ENCODE measurements at regions not wholly inside any gene's neighbourhood (a gene's known extent, or its start where the extent isn't known, plus 50 kb on each side); places are given as distances from the start of the nearest gene placed in this dataset.

DNA sequence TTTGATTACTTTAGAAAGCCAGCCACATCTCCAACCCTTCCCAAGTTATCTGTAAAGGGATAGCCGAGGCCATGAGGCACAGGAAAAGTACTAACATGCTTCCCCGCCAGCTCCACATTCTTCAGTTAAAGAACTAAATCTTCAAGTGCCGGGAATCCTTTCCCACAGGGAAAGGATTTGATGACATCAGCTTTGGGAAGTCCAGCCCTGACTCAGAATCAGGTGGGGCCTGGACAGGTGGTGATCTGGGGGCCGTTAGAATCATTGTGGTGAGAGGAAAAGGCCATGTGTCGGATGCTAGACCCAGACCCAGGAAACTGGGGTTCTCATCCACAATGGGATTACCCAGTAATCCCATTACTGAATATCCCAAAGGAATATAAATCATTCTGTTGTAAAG, 580.0 kb downstream of the QKI start:
- DNase-seq (ENCODE audit: low read depth in 2 of 2), result no peak

DNA sequence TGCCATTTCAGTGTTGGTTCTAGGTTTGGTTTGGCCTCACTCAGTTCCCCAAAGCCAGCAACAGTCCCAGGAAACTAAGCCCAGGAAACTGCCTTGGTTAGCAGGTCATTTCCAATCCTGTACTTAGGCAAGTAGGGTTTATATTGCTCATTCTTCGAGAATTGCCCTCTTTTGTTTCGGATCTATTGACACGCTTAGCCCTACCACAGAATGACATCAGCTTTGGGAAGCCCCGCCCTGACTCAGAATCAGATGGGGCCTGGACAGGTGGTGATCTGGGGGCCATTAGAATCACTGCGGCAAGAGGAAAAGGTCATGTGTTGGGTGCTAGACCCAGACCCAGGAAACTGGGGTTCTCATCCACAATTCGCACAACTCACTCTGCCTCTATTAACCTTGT, 578.2 kb downstream of the QKI start:
- no peak for DNase-seq (ENCODE audit: low read depth in 2 of 2)

DNA sequence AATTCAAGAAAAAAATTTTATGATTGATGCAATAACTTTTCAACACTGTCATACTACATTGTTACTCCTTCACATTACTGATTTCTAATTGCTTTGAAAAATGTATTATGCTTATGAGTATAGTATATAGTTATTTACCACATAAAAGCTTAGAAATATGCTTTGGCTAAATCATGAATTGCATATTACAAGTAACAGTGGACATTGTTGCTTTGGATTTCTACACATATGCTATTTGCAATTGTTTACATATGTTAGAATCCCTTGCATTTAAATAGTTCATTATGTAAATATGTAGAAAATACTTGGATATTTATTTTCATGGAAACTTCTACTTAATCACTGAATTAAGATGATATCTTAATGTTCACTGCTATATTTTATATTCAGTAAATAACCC, 577.5 kb downstream of the QKI start:
- DNase-seq (ENCODE audit: low read depth in 2 of 2), result no peak

DNA sequence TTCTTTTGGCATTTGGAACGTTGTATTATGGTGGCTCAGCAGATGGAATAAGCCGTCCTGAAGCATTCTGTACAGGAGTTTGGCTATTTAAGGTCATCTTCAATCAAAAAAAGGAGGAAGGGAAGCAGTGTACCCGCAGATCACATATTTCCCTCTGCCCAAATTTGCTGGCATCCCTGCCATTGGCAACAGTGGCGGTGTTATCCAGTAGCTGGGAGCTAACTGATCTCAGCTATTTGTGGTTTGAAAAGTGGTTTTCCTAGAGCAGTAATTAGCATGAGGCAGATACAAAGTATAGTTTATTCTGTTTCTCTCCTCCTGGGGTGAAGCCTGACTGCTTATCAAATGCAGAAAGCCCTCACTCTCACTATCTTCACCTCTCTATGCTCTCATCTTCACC, 576.8 kb downstream of the QKI start:
- no peak for DNase-seq (ENCODE audit: low read depth in 2 of 2)

DNA sequence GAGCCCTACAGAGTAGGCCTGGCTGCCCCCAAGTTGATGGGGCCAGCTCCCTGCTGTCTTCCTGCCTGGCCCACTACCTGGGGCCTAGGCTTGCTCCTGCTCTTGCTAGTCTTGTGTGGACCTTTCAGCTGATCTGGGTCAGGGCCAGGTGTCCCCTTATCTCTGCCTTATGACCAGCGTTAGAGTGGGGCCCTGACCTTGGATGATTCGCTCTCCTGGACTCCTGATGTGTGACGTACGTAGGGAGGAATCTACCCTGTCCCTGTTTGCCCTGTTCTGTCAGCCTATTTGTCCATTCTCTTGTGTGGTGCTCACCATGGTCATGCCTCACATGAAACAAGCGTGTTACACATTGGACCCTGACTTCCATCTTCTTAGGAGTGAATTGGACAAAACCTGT, 571.8 kb downstream of the QKI start:
- DNase-seq (ENCODE audit: low read depth in 2 of 2), result no peak

DNA sequence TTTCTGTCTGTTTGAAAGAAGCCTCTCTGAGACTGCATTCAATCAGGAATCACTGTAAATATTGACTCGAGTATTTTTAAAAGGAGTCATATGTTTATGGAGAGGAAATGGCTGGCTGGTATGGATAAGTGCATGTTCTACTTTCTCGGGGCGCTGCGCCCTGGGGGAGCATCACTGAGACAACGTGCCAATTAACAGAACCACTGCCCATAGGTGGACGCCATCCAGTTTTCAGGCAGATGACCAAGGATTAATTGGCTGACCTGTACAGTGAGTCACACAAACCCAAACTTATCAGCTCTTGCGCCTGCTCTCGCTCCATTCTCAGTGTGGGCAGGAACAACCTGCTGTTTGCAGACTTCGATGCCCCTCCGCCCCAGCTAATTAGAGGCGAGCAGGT, 571.2 kb downstream of the QKI start:
- no peak for DNase-seq (ENCODE audit: low read depth in 2 of 2)

DNA sequence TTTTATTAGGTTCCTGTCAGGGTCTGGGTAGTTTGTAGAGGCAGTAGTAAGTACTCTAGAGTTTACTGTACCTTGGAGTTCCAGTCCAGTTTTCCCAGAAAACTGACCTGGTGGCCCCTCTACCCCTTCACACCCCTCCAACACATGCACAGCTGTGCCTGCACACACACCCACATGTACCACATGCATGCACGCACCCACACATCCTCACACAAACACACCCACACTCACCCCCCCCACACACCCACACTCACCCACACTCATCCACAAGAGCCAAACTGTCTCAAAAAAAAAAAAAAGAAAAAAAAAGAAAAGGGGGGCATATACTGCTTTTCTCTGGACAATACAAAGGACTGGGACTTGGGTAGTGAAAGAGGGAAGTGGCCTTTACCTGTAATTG, 570.5 kb downstream of the QKI start:
- no peak for DNase-seq (ENCODE audit: low read depth in 2 of 2)

DNA sequence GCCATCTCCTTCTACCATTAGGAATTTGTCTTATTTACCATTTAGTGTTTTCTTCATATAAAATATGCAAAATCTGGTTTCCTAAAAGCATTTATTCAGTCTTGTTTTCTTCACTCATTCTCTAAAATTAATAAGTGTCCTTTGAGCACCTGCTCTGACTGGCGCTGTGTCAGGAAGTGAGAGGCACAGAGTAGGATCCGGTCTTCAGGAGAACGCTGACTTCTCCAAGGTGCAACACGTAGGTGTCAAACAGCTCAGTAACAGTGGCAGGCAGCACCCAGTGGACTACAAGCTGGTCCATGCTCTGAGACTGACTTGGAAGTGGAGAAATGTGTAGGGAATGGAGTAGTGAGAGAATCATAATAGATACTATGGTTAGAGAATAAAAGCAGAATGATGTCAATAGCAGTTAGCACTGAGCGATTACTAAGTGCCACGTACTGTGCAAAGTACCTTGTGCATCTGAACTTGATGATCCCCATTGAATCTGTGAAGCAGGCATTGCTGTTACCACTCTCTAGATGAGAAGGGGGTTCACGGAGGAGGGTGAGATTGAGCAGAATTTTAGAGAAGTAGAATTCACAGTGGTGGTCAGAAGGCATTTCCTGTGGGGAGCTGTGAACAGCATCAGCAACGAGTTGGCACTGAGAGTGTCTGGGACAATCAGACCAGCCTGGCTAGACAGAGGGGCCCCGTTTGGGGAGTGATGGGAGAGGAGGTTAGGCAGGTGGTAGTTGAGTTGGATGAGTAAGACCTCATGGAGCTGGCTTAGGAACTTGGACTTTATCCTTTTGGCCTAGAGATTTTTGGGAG, 569.8 kb downstream of the QKI start:
- DNase-seq (ENCODE audit: low read depth in 2 of 2), result no peak

DNA sequence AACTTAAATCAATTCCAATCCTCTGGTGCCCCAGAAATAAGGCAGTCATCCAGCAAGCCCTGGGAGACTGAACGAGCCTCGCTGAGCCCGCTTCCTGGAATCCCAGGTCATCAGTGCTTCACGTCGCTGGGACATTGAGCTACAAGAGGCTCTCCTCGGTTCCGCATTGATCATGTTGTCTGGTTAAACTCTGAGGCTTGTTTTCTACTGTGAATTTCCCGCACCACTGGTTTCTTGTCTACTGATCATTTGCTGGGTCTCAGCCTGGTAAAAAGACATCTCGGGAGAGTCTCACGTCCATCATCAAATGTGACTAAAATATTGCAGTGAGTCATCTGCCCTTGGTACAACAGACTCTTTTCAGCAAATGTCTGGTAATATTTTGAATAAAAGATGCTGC, 569.2 kb downstream of the QKI start:
- DNase-seq (ENCODE audit: low read depth in 2 of 2), result no peak

DNA sequence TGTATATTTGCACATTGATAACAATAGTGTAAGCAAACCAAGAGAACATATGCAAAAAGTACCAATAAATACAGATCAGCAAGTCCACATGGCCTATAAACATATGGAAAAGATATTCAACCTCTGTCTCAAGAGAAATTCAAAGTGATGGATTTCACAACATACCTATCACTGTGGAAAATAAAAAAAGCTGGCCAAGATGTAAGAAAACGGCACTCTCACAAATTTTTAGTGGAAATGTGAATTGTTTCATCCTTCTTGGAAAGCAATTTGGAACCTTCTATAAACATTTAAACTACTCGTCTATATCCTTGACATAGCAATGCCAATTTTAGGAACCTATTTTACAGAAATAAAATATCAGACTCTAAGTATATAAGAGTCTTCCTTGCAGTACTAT, 559.8 kb downstream of the QKI start:
- no peak for DNase-seq (ENCODE audit: low read depth in 2 of 2)

DNA sequence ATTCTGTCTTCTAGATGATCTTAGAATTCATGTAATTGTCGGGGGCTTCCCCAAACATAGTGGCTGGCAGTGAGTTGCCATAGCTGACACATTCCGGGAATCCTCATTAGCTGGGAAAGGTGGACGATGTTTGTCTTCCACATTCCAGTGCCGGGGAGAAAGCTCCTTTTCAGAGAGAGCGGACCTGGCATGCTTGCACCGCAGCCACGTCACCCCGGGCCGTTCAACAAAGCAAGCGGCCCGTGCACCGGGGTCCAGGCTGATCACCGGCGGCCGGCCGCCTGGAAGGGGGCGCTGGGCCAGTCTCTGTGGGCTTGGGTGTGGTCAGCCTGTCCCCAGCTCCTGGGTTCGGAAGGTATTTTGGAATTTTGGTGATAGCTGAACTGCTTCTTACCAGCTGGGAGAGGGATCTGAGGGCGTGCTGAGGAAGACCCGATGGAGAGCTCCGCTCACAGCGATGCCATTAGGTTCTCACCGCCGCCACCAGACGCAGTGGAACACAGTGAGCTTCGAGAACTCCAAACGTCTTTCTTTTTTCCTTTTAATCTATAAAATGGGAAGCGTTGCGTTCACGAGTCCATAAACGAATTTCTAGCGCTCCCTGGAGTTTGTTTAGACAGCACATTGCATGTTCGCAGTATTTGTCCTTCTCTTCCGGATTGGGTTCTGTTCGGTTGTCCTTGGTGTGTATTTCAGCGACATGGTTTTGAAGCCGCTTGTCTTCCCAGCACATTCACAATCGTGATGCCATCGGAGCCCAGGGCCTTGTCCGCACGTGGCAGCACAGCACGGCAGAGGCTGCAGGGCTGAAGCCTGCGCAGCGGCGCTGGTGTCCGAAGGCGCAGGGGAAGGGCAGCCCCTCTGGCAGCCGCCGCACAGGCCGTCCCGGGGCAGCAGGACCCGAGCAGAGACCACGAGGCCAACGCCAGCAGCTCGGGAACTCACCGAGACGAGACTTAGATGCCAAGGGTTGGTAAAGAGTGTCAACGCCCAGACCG, 557.6 kb downstream of the QKI start:
- DNase-seq (ENCODE audit: low read depth in 2 of 2), result no peak

DNA sequence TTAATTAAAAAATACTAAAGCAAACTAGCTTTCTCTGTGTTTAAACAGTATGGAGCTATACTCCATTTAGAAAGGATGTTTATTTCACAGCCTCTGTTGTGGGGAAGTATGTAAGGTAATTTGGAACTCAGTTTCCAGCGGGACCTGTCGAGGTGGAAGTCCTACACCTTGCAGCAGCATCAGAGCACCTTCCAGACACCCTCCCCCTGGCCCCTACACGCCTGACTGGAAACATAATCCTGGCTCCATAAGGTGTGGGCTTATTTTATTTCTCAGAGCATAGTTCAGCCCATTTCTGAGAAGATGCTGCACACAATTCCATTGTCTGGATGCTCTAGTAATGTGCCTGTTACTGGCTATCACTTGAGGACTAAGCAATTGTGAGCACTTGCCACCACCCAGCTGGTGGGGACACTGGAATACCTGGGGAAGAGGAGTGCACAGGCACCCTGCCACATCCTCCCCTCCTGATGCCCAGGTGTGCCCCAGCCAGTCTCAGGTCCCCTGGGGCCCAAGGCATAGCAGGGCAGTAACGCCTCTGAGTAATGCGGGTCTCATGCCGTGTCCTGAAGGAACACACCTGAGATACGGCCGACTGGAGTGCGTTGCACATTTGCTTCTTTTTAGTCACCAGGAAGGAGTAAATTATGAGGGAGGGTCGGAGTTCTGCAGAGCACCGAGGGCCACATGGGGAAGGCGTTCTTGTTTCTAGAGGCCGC, 556.5 kb downstream of the QKI start:
- no peak for DNase-seq (ENCODE audit: low read depth in 2 of 2)

DNA sequence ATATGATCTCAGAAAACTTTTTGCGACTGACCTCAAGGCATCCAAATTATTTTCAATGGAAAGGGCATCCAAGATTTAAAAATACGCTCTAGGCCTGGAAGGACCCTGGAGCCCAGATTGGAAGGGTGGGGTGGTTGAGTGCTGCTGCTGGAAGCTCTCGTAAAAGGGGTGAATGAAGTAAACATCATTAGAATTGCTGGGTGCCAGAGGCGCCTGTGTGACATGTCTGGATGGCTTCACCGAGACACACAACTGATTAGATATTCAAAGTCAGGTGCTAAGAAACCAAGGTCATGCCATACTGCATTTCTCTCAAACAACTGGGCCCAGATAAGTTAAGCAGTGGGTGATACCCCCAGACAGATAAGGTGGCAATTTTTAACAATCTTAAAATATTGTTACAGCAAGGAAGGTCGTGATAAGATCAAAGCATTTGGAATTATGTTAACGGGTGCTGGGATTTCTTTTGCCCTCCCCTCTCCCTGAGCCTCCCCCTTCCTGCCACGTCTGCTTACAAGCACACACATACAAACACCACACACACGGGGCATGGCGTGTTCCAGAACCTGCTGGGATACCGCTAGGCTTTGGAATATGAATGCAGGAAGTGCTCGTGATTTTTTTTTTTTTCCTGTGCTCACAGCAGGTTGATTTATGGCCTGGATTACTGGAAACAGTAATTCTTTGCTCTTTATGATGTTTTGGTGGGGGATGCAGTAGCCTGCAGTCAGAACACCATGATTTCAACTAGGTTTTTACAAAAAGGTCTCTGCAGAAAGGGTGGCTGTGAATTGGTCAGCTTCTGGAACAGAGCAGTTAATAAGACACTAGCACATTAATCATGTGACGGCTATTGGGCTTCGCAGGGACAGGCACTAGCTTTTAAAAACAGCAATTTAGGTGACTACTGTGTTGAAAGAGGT, 551.2 kb downstream of the QKI start:
- no peak for DNase-seq (ENCODE audit: low read depth in 2 of 2)

DNA sequence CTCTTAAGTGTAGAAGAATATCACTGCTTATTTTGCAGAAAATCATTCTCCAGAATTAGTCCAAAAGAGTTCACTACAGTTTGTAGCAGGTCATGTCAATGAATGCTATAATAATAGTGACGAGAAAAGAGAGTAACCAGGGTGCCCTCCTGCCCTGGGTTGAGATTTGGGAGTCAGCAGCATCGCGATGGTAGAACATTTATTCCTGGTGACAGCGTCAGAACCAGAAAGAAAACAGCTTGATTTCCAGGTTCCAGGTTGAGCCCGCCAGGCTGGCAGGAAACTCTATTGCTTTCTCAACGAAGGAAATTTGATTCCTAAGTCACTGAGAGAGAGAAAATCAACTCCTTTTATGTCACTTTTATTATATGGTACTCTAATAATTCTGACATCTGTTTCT, 550.3 kb downstream of the QKI start:
- no peak for DNase-seq (ENCODE audit: low read depth in 2 of 2)

DNA sequence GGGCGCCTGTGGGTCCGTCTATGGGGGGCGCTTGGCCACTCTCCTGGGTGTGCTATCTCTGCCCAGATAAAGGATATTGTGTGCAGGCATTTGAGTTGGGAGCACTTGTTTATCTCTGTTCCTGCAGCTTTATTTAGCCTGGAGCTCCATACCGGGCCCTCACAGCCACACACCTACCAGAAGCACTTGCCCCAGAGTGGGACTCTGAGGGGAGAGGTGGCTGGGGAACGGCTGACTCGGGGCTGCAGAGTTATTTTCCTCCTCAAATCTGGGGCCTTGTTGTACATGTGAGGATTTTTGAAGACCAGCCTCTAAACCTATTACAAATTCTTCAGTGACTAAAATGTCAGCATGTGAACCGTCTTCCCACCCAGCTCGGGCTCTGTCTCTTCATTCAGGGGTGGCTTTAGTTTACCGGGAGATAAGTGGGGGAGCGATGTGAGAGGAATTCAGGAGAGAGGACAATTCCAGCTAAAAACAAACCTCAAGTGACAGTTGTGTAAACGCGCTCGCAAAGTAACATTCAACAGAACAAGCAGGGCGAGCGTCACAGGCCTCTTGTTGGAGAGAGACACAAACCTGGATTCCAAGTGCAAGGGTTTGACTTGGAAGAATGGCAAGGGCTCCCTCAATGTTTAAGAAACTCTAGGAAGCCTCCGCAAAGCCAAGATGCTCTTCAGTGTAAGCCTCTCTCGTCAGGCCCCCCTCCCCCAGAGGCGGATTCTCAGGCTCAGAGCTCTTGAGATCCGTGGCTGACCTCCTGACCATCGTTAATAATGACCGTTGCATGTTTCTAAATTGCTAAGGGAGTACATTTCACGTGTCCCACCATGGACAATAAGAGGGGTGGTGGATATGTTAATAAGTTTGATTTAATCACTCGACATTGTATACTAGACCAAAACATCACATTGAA, 548.9 kb downstream of the QKI start:
- no peak for DNase-seq (ENCODE audit: low read depth in 2 of 2)

DNA sequence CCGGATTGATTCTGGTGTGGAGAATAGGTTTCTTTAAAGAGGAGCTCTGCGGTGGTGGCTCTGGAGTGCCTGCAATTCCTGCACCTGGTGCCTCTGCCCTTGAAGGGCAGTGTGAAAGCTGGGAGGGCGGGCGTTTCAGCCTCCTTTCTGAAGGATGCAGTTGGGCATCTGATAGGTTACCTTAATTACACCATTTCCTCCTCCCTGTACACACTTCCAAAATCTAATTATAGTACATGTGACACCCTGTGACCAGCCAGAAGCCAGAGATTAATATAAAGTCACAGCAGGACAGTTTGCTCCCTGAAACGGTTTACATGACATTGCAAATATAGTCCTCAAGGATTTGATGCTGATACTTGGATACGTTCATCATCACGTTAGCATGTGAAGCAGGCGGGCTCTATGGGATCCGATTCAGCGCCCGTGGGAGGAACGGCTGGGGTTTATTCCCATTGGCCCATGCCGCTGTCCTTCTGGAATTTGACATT, 548.2 kb downstream of the QKI start:
- DNase-seq (ENCODE audit: low read depth in 2 of 2), result no peak

DNA sequence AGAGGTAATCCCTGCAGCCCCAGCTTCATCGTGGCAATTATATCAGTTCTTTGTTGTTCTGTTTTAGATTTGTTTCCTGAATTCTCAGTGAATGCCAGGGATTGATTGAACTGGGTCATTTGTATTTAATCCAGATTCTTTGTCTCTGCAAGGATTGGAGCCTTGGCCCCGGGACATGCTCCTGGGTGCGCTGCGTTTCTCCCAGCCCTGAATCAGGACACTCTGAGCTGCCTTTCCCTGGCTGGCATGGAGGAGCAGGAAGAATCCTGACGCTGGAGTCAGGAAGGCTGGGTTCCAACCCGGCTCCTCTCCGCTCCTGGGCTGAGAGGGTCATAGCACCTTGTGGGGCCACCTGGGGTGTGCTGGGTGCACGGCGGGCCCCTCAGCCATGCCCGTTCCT, 545.6 kb downstream of the QKI start:
- DNase-seq (ENCODE audit: low read depth in 2 of 2), result no peak

DNA sequence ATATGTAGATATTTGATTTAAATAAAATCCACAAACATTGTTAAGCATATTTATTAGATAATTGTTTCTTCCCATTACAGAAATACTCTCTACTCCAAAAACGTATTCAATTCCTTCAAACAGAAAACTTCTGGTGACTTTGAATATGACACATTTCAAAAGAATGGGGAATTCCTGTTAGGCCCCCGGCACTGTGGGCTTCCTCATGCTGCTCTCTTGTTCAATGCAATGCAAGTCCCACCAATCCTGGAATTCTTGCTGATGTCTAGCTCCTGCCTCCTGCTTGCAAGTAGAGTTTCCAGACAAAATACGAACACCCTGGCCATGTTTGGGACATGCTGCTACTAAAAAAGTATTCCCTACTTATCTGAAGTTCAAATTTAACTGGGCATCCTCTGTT, 544.1 kb downstream of the QKI start:
- DNase-seq (ENCODE audit: low read depth in 2 of 2), result no peak

DNA sequence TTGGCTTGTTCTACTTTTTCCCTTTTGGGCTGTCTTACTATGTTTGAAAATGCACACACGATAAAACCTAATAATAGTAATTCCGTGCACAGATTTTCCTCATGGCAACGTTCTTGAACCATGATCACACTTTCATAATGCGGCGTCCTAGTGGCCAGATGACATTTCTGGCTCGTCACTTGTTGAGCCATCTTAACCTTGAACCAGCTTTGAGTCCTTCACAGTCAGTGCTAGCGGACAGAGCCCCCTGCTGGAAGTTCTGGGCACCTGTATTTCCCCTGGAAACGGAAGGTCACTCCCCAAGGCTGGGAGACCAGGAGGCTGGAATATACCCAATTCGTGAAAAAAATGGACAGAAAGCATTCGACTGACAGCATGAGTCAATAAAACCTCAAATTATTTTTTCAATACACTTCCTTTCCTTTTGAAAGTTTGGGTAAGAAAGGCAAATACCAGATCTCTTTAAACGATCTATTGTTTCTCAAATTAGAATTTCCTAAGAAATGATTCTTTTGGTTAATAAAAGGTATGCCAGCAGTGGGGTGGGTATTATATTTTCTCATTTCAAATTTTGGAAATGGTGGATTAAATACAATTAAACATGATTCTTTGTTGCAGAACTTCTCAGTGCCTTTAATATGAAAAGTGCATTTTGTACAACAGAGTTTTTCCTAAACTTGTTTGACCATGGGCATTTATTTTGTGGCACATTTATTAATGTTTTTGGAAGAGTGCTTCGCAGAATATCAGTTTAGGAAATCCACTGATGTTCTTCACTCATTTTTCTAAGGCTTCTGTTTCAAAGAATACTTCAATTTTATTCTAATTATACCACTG, 542.3 kb downstream of the QKI start:
- peak; percentile 23 to 45 for DNase-seq (ENCODE audit: low read depth in 2 of 2)
